ENCODE measurements at regions not wholly inside any gene's neighbourhood (a gene's known extent, or its start where the extent isn't known, plus 50 kb on each side); places are given as distances from the start of the nearest gene placed in this dataset.

DNA sequence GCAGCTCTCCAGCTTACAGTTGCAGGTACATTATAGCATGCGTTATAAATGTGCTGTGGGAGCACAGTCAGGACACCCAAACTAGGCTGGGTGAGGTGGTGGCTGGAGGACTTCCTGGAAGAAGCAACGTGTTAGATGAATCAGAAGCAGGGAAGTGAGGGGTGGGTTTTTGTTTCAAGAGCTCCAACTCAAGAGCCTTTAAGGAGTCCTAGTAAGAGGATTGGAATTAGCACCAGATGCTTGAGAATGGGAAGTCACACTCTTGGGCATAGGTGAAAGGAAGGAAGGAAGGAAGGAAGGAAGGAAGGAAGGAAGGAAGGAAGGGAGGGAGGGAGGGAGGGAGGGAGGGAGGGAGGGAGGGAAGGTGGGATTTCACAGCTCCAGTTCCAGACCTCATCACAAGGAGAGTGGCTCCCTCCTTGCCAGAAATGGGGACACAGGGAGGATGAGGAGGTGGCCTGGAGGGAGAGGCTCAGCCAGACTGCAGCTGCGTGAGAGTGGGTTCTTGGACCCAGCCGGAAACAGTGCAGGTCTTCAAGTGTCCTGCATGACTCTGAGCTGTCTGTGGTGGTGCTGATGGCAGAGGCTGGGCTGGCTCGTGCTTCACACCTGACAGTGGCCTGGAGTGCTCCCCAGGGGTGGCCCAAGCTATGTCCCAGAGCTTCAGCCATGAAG is 115.7 kb upstream of the GSC start:
- no peak for DNase-seq

DNA sequence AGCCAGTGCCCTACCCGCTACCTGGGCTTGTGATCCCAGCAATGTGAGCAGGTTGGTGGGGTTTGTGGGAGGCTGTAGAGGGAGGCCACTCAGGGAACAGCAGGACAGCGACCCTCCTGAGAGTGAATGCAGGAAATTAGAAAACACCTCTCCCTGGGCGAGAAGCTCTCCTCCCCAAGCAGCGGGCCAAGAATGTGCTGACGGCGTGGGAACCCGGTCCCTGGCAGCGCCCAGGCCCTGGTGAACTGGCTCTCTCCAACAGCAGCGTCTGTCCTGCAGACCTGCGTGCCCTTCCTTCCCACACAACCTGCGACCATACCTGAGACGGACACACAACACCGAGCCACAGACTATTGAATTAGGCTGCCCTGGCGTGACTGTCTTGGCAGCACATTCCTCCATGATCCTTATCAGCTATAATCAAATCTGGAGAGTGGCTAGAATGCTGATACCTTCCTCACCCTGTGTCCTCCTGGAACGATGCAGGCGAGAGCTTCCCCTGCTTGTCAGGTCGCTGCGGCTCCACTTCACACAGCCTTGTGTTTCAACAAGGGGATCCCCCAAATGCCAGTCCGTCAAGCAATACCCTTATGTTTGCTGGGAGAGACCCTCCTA is 114.8 kb upstream of the GSC start:
- no peak for DNase-seq

DNA sequence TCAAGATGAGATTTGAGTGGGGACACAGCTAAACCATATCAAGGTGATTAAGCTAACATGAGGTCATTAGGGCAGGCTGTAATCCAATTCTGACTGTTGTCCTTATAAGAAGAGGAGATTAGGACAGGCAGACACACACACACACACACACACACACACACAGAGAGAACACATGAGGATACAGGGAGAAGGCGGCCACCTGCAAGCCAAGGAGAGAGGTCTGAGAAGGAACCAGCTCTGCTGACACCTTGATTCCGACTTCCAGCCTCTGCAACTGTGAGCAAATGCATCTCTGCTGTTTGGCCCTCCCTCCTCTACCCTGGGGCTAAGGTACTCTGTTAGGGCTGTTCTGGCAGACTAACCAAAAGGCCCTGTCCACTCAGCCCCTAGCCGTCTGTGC is 112.5 kb upstream of the GSC start:
- no peak for DNase-seq

DNA sequence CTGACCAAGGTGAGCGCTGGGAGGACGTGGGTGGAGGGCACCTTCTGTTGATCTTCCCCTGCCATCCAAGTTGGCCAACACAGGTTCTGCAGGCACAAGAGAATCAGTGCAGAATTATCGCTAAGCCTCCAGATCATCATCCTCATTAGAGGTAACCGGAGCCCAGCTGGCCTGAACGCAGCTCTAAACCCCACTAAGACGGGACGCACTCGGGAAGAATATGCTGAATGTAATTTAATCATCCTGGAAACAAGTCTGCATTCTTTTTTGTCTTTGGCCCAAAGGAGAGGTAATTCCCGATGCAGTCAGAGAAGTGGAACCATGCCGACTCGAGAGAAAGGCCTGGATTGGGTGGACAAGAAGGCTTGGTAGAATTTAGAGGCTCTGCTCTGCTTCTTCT is 111.0 kb upstream of the GSC start:
- no peak for DNase-seq

DNA sequence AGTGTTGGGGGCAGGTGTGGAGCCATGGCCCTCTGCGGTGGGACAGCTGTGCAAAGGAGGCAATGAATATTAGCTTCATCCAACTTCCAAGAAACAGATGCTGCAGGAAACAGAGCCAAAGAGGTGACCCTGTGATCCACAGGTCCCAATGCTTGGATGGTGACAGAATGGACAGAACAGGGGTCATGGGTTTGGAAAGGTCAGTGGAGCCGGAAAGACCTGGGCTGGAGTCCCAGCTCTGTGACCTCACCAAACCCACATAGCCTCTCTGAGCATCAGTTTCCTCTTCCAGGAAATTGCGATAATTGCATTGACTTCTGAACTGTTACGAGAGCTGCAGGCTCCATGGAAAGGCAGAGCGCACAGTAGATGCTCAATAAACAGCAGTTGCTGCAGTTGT is 110.2 kb upstream of the GSC start:
- no peak for DNase-seq

DNA sequence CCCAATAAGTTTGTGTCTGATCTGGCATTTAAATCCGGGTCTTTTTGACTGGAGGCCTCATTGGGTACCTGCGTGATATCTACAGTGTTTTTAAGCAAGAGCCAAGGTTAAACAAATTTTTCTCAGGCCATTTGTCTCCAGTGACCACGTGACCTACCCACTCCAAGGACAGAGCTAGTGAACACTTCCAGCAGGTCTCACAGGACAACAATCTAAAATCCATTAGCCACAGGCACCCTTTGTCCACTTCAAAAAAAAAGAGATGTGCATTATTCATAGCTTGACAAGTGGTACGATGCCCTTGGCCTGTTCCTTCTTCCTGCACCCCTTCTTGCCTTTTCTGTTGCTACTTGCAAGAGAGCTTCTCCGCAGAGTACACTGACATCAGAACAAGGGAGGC is 109.6 kb upstream of the GSC start:
- no peak for DNase-seq

DNA sequence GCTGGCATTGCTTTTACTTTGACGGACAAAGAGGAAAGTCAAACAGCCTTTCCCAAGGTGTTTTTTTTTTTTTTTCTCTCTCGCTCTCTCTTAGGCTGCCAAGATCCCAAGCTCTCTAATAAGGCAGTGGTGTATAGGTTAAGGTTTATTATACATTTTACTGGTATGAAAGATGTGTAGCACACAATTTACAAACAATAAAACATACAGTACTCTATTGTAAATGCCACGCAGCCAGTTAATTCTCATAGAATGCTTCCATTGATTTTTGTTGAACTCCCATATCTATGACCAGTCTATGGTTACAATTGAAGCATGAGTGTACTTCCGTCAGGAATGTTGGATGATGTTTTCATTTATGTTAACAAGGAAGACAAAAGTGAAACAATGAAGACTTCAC is 106.4 kb upstream of the GSC start:
- DNase-seq, result no peak

DNA sequence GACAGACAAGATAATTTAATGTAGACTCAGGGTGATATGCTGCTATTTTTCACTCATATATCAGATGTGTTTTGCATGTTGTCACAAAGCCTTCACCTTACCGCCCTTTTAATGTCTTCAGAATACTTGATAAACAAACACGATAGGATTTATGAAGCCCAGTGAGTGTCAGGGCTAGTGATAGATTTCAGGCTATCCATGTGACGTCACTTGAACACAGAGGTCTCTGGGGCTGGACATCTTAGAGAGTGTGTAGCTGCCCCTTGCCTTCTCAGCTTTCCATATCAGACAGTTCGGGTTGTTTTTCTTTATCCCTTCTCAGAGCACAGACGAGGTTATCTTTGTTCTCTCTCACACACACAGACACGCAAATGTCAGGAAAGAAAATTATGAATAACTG is 105.3 kb upstream of the GSC start:
- DNase-seq, result no peak

DNA sequence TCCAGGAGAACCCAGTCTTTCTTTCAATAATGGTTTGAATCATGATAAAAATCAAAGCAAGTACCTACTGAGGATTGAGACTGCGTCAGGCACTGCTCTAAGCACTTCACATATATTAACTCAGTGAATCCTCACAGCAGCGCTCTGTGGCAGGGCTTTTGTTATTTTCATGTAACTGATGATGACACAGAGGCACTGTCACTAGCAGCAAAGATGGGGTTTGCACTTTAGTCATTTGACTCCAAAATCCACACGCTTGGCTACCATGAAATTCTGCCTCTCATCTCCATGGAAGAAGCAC is 98.8 kb upstream of the GSC start:
- no peak for DNase-seq

DNA sequence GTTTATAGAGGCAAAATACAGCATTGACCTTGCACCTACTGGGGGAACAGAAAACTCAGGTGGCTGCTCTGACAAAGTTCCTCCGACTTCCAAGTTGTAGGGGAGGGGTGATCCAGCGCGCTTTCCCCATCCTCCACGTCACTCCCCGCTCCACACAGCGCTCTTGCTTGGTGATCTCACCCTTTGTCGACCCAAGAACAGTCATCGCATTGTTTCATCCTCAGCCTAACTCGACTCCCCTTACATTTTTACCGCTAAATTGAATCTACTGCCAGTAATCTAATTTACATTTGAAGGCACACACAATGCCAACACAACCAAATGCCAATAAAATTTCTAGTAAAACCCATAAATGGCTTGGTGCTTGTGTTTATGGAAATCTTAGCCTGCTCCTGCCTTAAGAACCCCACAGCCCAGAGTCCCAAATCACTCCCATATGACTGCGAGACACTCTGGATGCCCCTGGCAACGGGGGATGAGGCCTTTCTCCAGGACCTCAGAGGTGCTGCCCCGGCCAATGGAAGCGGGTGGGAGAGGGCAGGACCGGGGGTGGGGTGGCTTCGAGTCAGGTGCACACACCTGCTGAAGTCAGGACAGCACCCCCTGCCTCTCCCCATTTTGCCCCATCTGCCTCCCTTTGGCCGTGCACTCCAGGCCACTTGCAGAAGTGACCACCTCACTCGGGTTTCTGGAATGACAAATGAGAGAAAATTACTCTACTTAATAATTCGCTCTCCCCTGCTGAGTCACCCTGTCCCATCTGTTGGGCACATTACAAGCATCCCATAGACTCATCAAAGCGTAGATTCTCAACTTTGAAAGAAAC is 98.2 kb upstream of the GSC start:
- DNase-seq, result no peak

DNA sequence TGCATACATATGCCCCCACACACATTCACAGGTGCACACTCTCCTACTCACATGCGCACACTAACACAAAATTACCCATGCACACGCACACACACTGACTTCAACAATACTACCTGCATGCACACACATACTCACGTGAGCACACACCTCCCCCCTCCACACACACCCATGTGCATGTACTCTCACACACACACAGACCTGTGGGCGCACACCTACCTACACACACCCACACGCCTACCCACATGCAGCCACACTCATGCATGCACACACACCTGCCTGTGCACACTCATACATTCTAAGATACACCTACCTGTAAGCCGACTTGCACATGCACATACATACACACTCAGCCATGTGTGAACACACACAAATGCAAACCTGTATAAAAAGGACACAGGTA is 97.3 kb upstream of the GSC start:
- DNase-seq, result no peak

DNA sequence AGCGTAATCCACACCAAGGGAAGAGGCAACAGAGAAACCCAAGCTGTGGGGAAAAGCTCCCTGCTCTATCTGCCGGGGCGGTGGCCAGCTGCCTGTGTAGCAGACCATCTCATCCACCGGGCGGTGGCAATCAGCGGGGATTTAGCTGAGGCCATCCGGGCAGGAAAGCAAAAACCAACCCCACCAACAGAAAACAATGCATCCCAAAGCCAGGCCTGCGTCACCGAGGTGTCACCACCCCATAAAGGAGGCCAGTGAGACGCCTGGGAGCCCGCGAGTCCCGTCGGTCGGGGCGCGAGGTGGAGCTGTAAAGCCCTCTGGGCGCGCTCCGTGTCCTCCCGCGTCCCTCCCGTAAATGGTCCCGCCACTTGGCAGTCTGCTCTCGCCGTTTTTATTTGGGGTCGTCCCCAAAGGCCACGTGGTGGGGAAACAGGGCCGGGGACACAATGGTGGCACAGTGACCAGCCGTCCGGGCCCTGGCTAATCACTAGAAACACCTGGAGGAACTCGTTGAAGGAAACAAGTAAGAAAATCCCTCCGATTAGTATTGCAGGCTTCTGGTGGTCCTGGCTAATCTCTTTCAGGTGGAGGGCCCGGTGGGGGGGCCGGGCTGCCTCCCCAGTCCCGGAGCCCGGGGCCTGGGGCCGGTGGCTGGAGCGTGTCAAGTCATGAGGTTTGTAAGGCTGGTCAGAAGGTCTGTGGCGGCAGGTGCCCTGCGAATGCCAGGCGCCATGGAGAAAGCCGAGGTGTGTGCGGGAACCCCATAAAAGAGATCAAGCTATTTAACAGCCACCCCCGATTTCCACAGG is 94.7 kb upstream of the GSC start:
- no peak for DNase-seq

DNA sequence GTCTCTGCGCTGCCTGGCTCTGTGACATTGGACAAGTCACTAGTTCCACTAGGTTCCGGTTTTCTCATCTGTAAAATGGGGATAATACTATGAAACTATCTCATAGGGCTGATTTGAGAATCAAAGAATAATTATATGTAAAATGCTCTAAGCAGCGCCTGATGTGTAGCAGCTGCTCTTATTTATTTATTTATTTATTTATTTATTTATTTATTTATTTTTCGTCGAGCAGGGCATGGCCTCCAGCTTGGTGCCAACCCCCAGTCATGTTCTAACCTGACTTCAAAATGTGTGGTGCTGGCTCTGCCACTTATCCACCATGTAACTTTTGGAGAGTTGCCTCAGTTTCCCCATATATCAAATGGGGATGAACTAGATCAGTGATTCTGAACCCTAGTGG is 93.5 kb upstream of the GSC start:
- DNase-seq, result no peak

DNA sequence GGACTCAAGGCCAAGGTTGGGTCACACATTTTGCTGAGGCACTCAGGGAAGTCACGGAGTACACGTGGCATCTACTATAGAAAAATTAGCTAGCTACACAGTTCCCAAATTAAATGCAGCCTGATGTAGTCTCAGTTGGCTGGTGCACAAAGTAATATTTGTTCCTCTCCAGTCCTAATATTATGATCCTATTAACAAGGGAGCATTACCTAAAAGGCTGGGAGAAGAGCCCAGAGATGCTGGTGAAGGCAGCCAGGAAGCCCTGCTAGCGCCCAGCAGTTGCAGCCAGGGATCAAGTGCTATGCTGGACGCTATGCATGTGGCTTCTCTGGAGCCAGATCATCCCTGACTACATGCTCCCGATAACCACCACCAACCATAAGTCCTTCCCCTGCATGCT is 88.0 kb upstream of the GSC start:
- DNase-seq, result no peak

DNA sequence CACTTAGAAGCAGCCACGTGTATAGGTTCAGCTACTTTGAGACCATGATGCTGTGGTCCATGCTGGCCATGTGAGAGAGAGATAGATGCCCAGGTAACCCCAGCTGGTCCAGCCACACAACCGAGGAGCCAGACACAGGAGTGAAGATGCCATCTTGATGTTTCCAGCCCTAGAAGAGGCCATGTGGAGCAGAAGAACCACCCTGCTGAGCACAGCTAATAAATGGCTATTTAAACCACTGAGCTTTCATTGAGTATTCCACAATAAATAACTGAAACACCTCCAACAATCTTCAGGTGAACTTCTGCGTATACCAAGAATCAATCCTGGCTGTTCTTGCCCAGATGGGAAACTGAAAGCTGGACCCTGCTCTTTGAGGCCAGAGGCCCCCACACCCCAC is 84.0 kb upstream of the GSC start:
- no peak for DNase-seq

DNA sequence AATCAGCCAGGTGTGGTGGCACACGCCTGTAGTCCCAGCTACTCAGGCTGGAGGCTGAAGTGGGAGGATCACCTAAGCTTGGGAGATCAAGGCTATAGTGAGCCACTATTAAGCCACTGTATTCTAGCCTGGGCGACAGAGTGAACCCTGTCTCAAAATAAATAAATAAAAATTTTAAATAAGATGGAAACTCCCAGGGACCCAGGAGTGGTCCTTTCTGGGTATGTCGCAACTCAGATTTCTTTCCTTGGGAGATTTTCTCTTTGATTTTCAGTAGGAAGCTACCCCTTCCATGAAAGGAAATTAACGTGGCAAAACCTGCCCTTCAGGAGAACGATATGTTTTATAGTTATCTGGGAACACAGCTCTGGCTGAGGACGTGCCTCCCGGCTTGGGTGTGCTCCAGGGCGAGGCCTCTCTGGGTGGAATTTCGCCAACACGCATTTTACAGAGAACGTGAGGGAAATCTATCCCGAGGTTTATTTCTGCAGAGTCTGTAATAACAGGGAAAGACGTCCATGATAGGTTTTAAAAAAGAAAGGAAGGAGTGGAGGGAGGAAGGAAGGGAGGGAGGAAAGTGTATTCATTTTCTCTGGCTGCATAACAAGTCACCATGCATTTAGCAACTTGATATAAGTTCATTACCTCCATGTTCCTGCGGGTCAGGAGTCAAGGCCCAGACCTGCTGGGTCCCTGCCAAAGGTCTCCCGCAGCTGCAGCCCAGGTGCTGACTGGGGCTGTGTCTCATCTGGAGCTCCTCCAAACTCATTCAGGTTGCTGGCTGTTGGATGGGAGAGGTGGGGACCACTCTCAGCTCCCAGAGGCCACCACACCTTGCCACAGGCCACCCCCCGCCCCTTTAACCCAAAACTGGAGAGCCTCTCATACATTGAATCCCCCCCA is 80.6 kb upstream of the GSC start:
- no peak for DNase-seq

DNA sequence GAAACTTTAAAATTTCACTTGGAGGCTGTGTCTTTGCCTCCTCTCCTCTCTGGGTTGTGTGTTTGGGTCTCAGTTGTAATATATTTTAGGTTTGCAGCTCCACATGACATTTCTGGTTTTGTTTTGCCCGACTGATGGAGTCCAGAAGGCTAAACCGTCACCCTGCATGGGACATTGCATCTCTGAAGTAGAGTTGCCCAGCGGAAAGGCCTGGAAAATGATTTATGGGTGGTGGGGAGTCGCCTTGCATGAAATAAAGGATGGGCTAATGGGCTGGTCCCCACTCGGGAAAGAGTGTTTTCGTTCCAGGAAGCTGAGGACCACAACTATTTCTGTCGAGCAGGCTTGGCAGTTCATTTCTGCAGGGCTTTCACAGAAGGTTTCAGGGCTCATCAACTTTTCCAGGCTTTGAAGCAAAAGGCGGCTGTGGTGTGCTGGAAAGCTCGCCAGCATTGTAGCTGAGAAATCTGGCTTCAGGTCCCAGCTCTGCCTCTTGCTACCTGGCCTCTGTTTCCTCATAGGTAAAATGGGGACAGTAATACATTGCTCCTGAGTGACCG is 74.8 kb upstream of the GSC start:
- DNase-seq, result no peak

DNA sequence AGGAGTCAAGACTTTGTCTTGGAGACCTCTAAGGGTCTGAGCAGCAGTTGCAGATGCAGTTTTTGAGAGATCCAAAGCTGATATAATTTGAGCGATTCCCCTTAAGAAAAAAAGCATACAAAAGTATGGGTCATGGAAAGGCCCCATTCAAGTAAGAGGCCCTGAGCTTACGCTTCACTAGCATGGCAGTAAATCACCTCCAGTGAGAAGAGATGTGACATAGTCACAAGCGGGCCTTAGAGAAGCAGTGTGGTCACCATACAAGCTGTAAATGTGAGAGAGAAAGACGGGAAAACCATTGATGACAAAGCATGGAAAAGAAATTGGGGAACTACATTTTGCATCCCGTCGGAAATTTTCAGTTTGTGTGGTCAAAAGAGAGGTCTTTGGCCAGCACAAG is 70.6 kb upstream of the GSC start:
- no peak for DNase-seq

DNA sequence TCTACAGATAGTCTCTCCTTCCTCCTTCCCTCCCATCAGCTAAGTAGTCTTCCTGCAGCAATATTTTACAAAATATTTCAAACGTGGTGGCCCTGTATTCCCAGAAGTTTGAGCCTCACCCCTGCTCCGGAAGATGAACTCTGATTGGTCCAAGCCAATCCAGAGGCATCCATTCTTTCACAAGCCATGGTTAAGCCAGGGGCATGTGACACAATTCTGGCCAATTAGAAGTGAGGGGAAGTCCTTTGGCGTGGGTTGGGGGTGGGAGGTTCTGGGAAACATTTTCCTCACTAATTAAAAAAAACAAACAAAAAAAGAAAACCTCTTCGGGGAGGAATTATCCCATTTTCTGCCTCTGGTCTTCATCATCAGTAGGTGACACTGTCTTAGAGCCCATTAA is 69.4 kb upstream of the GSC start:
- DNase-seq, result no peak

DNA sequence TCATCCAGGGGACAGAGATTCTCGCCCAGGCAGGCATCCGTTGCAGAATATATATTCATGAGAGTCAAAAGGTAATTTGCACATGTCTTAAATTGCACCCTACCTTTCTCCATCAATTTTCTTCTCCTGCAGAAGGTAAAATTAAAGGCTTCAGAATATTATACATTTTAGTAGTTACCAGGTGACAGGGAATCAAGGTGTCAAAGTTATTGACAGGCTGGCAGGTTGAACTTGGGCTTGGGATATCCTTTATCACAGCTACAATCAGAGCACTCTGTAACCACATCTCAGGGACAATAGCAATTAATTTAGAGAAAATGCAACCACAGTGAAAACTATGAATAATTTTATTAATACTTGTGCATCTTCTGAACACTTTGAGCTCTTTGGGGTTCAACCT is 66.9 kb upstream of the GSC start:
- no peak for DNase-seq

DNA sequence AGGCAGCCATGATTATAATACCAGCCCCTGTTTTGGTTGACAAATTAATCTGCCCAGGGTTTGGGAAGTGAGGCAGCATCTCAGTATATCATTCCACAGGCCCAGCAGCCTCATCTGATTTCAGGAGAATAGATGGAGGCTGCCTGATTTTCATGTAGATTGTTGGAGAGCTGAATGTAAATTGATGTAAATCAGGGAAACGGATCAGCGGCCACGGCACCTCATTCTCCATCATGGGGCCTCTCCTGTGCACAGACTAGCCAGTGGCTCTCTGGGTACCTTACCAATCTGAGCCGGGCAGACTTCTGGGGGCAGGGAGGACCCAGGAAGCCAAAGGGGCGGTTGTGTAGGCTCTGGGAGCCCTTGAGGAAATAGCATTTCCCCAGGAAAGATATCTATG is 63.7 kb upstream of the GSC start:
- DNase-seq, result no peak

DNA sequence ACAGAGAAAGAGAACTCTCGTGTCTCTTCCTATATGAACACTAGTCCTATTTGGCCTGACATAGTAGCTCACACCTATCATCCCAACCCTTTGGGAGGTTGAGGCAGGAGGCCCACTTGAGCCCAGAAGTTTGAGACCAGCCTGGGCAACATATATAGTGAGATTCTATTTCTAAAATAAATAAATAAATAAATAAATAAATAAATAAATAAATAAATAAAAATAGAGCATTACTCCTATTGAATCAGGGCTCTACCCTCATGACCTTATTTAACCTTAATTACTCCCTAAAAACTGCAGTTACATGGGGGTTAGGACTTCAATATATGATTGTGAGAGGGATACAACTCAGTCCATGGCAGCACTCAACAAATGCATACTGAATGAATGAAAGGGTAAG is 61.2 kb upstream of the GSC start:
- no peak for DNase-seq
